NT2/D1 (cell line): ENCODE measurements at regions not wholly inside any gene's neighbourhood (a gene's known extent, or its start where the extent isn't known, plus 50 kb on each side); places are given as distances from the start of the nearest gene placed in this dataset.

ENCODE experiments used
- DNase-seq: peaks from one replicate; pipeline ENCODE4 v3.0.0-alpha.2; 2011; ENCODE audit warnings: low read depth, low spot score
- H3K27me3 ChIP-seq: 2 replicates; pipeline ENCODE4 v1.6.0; 2011; ENCODE audit warnings: mild to moderate bottlenecking; ENCODE audit not compliant: insufficient read length, insufficient read depth
- H3K36me3 ChIP-seq: 2 replicates; pipeline ENCODE4 v1.6.1; 2011; ENCODE audit warnings: mild to moderate bottlenecking, low read length, mixed read lengths; ENCODE audit not compliant: insufficient read depth, insufficient read length
- H3K4me1 ChIP-seq: 2 replicates; pipeline ENCODE4 v1.5.1; 2011; ENCODE audit not compliant: insufficient read depth, insufficient read length
- H3K4me3 ChIP-seq: 2 replicates; pipeline ENCODE4 v1.5.1; 2011; ENCODE audit warnings: low read depth; ENCODE audit not compliant: insufficient read length
- H3K9ac ChIP-seq: 2 replicates; pipeline ENCODE4 v1.6.0; 2011; ENCODE audit warnings: low read depth; ENCODE audit not compliant: insufficient read length
- H3K9me3 ChIP-seq: 2 replicates; pipeline ENCODE4 v1.5.1; 2011; ENCODE audit warnings: mild to moderate bottlenecking, low read length; ENCODE audit not compliant: insufficient read depth
- SUZ12 ChIP-seq: IDR thresholded peaks from 2 replicates; pipeline ENCODE4 v1.6.1; 2011; ENCODE audit not compliant: insufficient read length, insufficient read depth; ENCODE audit errors: extremely low read depth
- YY1 ChIP-seq: IDR thresholded peaks from 2 replicates; pipeline ENCODE4 v1.6.1; 2011; ENCODE audit not compliant: insufficient read length, insufficient read depth
- ZNF274 ChIP-seq: IDR thresholded peaks from 2 replicates; pipeline ENCODE4 v1.6.1; 2011; ENCODE audit warnings: mild to moderate bottlenecking, low read depth, low read length

- Histone ChIP-seq H3K4me3 (no peak overlapping the region), H3K4me1 (no peaks in the 10 kb centered on the region), H3K9me3 (peaks cover 11% of the 10 kb centered on the region; the same call in 1 of the 2 replicates), H3K9ac (no peak overlapping the region), H3K27me3 (peaks cover 7% of the 10 kb centered on the region), H3K36me3 (no peaks in the 10 kb centered on the region)
- TF ChIP-seq ZNF274: no peak
- no peak for DNase-seq
Measured at GRCh38 chr2:174688079-174688478, 76.2 kb downstream of the CHRNA1 start.

GRCh38 chr2:174686430-174686829 lies 77.8 kb downstream of the CHRNA1 start:
- no peak overlapping the region for H3K4me3 ChIP-seq
- no peak for DNase-seq
- no peak for TF ChIP-seq ZNF274
- no peak for TF ChIP-seq SUZ12
- TF ChIP-seq YY1: no peak
- H3K9ac ChIP-seq: no peak overlapping the region
- no peaks in the 10 kb centered on the region for H3K4me1 ChIP-seq
- H3K27me3 ChIP-seq: peaks cover 7% of the 10 kb centered on the region
- no peaks in the 10 kb centered on the region for H3K36me3 ChIP-seq
- no peaks in the 10 kb centered on the region for H3K9me3 ChIP-seq

GRCh38 chr2:174683392-174683759 lies 80.9 kb downstream of the CHRNA1 start:
- Histone ChIP-seq H3K4me1 (no peaks in the 10 kb centered on the region), H3K4me3 (peak overlapping the region; percentile 60), H3K9me3 (no peaks in the 10 kb centered on the region), H3K27me3 (peaks cover 7% of the 10 kb centered on the region), H3K36me3 (peaks cover 19% of the 10 kb centered on the region), H3K9ac (peak overlapping the region; percentile 71)
- no peak for DNase-seq
- TF ChIP-seq ZNF274 (no peak), YY1 (no peak), SUZ12 (no peak)

GRCh38 chr2:174682578-174683391 lies 81.5 kb downstream of the CHRNA1 start:
- Histone ChIP-seq H3K36me3 (peaks cover 19% of the 10 kb centered on the region), H3K9me3 (no peaks in the 10 kb centered on the region), H3K4me1 (no peaks in the 10 kb centered on the region), H3K9ac (peak overlapping the region; percentile 87), H3K4me3 (peak overlapping the region; percentile 78), H3K27me3 (peaks cover 7% of the 10 kb centered on the region)
- DNase-seq: no peak
- no peak for TF ChIP-seq ZNF274
- TF ChIP-seq YY1: no peak
- TF ChIP-seq SUZ12: no peak

GRCh38 chr2:174682007-174682577 lies 82.2 kb downstream of the CHRNA1 start:
- Histone ChIP-seq H3K27me3 (peaks cover 7% of the 10 kb centered on the region), H3K9me3 (no peaks in the 10 kb centered on the region), H3K9ac (peak overlapping the region; percentile 87), H3K4me1 (no peaks in the 10 kb centered on the region), H3K36me3 (peaks cover 19% of the 10 kb centered on the region), H3K4me3 (peak overlapping the region; percentile 78)
- no peak for DNase-seq
- TF ChIP-seq ZNF274 (no peak), YY1 (no peak), SUZ12 (no peak)

- H3K9ac ChIP-seq: peak overlapping the region; percentile 87
- peaks cover 7% of the 10 kb centered on the region for H3K27me3 ChIP-seq
- no peak for DNase-seq
- no peaks in the 10 kb centered on the region for H3K4me1 ChIP-seq
- peaks cover 25% of the 10 kb centered on the region for H3K36me3 ChIP-seq
- peak overlapping the region; percentile 78 for H3K4me3 ChIP-seq
- TF ChIP-seq SUZ12: no peak
- TF ChIP-seq ZNF274: no peak
- TF ChIP-seq YY1: no peak
- H3K9me3 ChIP-seq: no peaks in the 10 kb centered on the region
Measured at GRCh38 chr2:174681099-174682006, 82.9 kb downstream of the CHRNA1 start.

GRCh38 chr2:174680221-174680620 lies 82.6 kb upstream of the WIPF1 start:
- Histone ChIP-seq H3K4me1 (no peaks in the 10 kb centered on the region), H3K9ac (no peak overlapping the region), H3K4me3 (no peak overlapping the region), H3K9me3 (no peaks in the 10 kb centered on the region), H3K27me3 (peaks cover 7% of the 10 kb centered on the region), H3K36me3 (peaks cover 30% of the 10 kb centered on the region)
- DNase-seq: no peak
- TF ChIP-seq ZNF274 (no peak), YY1 (no peak), SUZ12 (no peak)
